ENCODE measurements at regions not wholly inside any gene's neighbourhood (a gene's known extent, or its start where the extent isn't known, plus 50 kb on each side); places are given as distances from the start of the nearest gene placed in this dataset.

GRCh38 chr6:154606457-154606856 lies 96.0 kb upstream of the CNKSR3 start:
- Histone ChIP-seq H3K9me3 (ENCODE audit: control insufficient read depth, low read depth, low read length) (no peaks in the 10 kb centered on the region), H3K23me2 (ENCODE audit: insufficient read length, low read depth, low read length, poor library complexity, severe bottlenecking) (no peaks in the 10 kb centered on the region), H3K27ac (ENCODE audit: insufficient read length, low read depth, low read length) (no peak overlapping the region), H4K91ac (ENCODE audit: insufficient read length, low read depth, low read length) (no peak overlapping the region), H3K79me2 (ENCODE audit: insufficient read depth, low read length) (no peaks in the 10 kb centered on the region), H3K9ac (ENCODE audit: extremely low read depth, insufficient read length, low read length) (no peak overlapping the region), H2BK15ac (ENCODE audit: low read depth, low read length) (no peak overlapping the region), H4K5ac (ENCODE audit: insufficient read length, low read depth, low read length) (no peak overlapping the region), H3T11ph (ENCODE audit: low read length) (no peak overlapping the region), H3K18ac (ENCODE audit: insufficient read length, low read depth, low read length) (no peak overlapping the region), H3K56ac (ENCODE audit: insufficient read length, low read depth, low read length) (no peak overlapping the region), H3K79me1 (ENCODE audit: insufficient read depth, low read depth, low read length, poor library complexity, severe bottlenecking) (no peaks in the 10 kb centered on the region), H3K4me1 (ENCODE audit: insufficient read depth, low read length) (no peaks in the 10 kb centered on the region; the same call in 1 of the 2 replicates), H4K20me1 (ENCODE audit: control insufficient read depth, insufficient read depth, insufficient read length) (no peaks in the 10 kb centered on the region), H2BK5ac (ENCODE audit: insufficient read length, low read length) (no peak overlapping the region), H2AK5ac (ENCODE audit: insufficient read length, low read length) (no peak overlapping the region), H3K27me3 (ENCODE audit: insufficient read depth, low read length) (no peaks in the 10 kb centered on the region), H3K4me2 (ENCODE audit: insufficient read depth, insufficient read length, low read length) (no peak overlapping the region), H3K14ac (ENCODE audit: insufficient read depth, low read length) (no peak overlapping the region), H4K8ac (replicated peaks; ENCODE audit: insufficient read length, low read depth, low read length) (no peak overlapping the region), H2BK120ac (ENCODE audit: low read depth, low read length, poor library complexity, severe bottlenecking) (no peak overlapping the region), H3K23ac (ENCODE audit: insufficient read length, low read depth, low read length) (no peak overlapping the region), H2BK12ac (ENCODE audit: insufficient read length, low read depth, low read length) (no peak overlapping the region), H2AFZ (ENCODE audit: low read length) (no peak overlapping the region), H2BK20ac (ENCODE audit: low read depth, low read length, poor library complexity, severe bottlenecking) (no peak overlapping the region), H3K4ac (ENCODE audit: low read depth, low read length) (no peak overlapping the region)
- Mint-ChIP-seq H3K9me3 (no peaks in the 10 kb centered on the region), H3K4me1 (peaks cover 12 to 14% of the 10 kb centered on the region in 2 experiments), H3K4me3 (no peak overlapping the region), H3K27ac (no peak overlapping the region), H3K27me3 (ENCODE audit: low read depth) (peaks cover 1% of the 10 kb centered on the region), H3K36me3 (ENCODE audit: insufficient read depth in 1 of 3, low read depth in 3 of 3) (no peaks in the 10 kb centered on the region)
- no peak for DNase-seq
- TF ChIP-seq CTCF (conservative IDR thresholded peaks at IDR 0.05), result no peak
- no CpG with 5 or more reads among the region's 9 CpGs for WGBS (ENCODE audit: extremely low coverage, insufficient read length, low lambda C conversion rate)

Data from H9 (cell line).